K562 (cell line): ENCODE measurements at regions not wholly inside any gene's neighbourhood (a gene's known extent, or its start where the extent isn't known, plus 50 kb on each side); places are given as distances from the start of the nearest gene placed in this dataset.

ENCODE experiments used
- ATAC-seq: fragments of 200-7000 bp; cut with Tn5 transposase; 3 replicates; pipeline ENCODE4 v1.9.1; 2020; ENCODE audit warnings: moderate library complexity
- BruUV-seq: library from RNA; stranded (reverse); fragments of 400-500 nt; replicated peaks from 2 replicates; lab custom pipeline; 2021; lab: Mats Ljungman, UMichigan
- CTCF ChIA-PET: fragments of 300-600 bp; formaldehyde crosslinking; extraction: SDS; loops from one replicate; lab custom pipeline; 2021; ENCODE audit warnings: low intra/inter-chr PET ratio; lab: Yijun Ruan, JAX
- POLR2A ChIA-PET: fragments of 300-600, 350-650 bp; sonication (Branson Sonifier 250); formaldehyde crosslinking; extraction: SDS; loops from one replicate; lab custom pipeline; 2021; ENCODE audit warnings: antibody characterized with exemption, inconsistent platforms; lab: Yijun Ruan, JAX
- DNase-seq, 4 experiments: peaks; one replicate each; pipeline versions ENCODE4 v3.0.0 to v3.0.0-alpha.2; 2011 to 2018; ENCODE audit warnings: low spot score in 3 of 4, mixed read lengths in 3 of 4; ENCODE audit errors: extremely low read depth in 1 of 4
- FAIRE-seq: peaks from 2 replicates; lab custom pipeline; 2011; peaks lifted over from hg19 to GRCh38; lab: Jason Lieb, UNC
- H2AFZ ChIP-seq: 2 replicates; pipeline ENCODE4 v1.6.0; 2011; ENCODE audit warnings: low read depth, low read length, control low read depth, inconsistent platforms
- H3K27ac ChIP-seq: fragments of 200-600 bp; 3 replicates; pipeline ENCODE4 v1.8.0; 2011; ENCODE audit warnings: low read depth, mild to moderate bottlenecking, control low read depth, inconsistent platforms, low read length, moderate library complexity, mixed read lengths; ENCODE audit errors: extremely low read depth
- H3K27me3 ChIP-seq, 2 experiments: fragments of 300-600 bp in 1 of 2; 2 replicates in 1 of 2; 3 replicates in 1 of 2; pipeline versions ENCODE4 v1.6.0 to v1.8.0; 2011; ENCODE audit warnings: inconsistent platforms in 2 of 2, low read length in 2 of 2, mild to moderate bottlenecking in 1 of 2, mixed read lengths in 1 of 2, moderate library complexity in 1 of 2; ENCODE audit not compliant: control insufficient read depth in 2 of 2, insufficient read depth in 2 of 2
- H3K36me3 ChIP-seq: fragments of 300-600 bp; 3 replicates; pipeline ENCODE4 v1.8.0; 2011; ENCODE audit warnings: mild to moderate bottlenecking, low read length, inconsistent platforms; ENCODE audit not compliant: control insufficient read depth, insufficient read depth
- H3K4me1 ChIP-seq, 2 experiments: fragments of 200-600 bp in 1 of 2; replicated peaks in 1 of 2; 2 replicates in 1 of 2; 3 replicates in 1 of 2; pipeline versions ENCODE4 v1.5.1 to v1.8.0; 2011; ENCODE audit warnings: inconsistent platforms in 2 of 2, low read length in 2 of 2, mild to moderate bottlenecking in 1 of 2, mixed read lengths in 1 of 2, moderate library complexity in 1 of 2; ENCODE audit not compliant: control insufficient read depth in 2 of 2, insufficient read depth in 2 of 2
- H3K4me2 ChIP-seq: 2 replicates; pipeline ENCODE4 v1.6.1; 2011; ENCODE audit warnings: low read length, control low read depth, inconsistent platforms, mixed read lengths; ENCODE audit not compliant: insufficient read depth
- H3K4me3 ChIP-seq: fragments of 200-600 bp; sonication (generic), shearing (Covaris generic); 2 replicates; pipeline ENCODE4 v1.5.1; 2016; ENCODE audit warnings: control low read depth, inconsistent platforms
- H3K79me2 ChIP-seq: fragments of 200-600 bp; 3 replicates; pipeline ENCODE4 v1.8.0; 2011; ENCODE audit warnings: low read length, inconsistent platforms; ENCODE audit not compliant: control insufficient read depth, insufficient read depth
- H3K9ac ChIP-seq, 2 experiments: 2 replicates each; pipeline versions ENCODE4 v1.6.0 to v1.6.1; 2011; ENCODE audit warnings: low read depth in 2 of 2, low read length in 2 of 2, control low read depth in 1 of 2, inconsistent platforms in 1 of 2, mild to moderate bottlenecking in 1 of 2, mixed read lengths in 1 of 2; ENCODE audit not compliant: insufficient read depth in 1 of 2
- H3K9me1 ChIP-seq: one replicate; pipeline ENCODE4 v1.6.0; 2011; ENCODE audit warnings: inconsistent platforms, mild to moderate bottlenecking, low read length, moderate library complexity; ENCODE audit not compliant: control insufficient read depth, insufficient read depth
- H3K9me3 ChIP-seq: replicated peaks from 2 replicates; pipeline ENCODE4 v1.5.1; 2011; ENCODE audit warnings: low read depth, low read length, inconsistent platforms; ENCODE audit not compliant: control insufficient read depth, insufficient read depth
- H4K20me1 ChIP-seq: replicated peaks from 2 replicates; pipeline ENCODE4 v1.6.1; 2011; ENCODE audit warnings: low read length, inconsistent platforms, mixed read lengths; ENCODE audit not compliant: control insufficient read depth, insufficient read depth
- BHLHE40 ChIP-seq: IDR thresholded peaks from 2 replicates; pipeline ENCODE4 v1.6.1; 2011; ENCODE audit warnings: low read length, improper control_type of control experiment
- CBX3 ChIP-seq, 2 experiments: IDR thresholded peaks; 1 replicate in 1 of 2; 2 replicates in 1 of 2; pipeline ENCODE4 v1.6.1; 2012; ENCODE audit warnings: inconsistent platforms in 2 of 2, low read length in 2 of 2, borderline replicate concordance in 1 of 2, control low read depth in 1 of 2
- CCNT2 ChIP-seq: IDR thresholded peaks from 2 replicates; pipeline ENCODE4 v1.6.1; 2011; ENCODE audit warnings: borderline replicate concordance, low read depth, mild to moderate bottlenecking, moderate library complexity, mixed read lengths, low read length; ENCODE audit not compliant: insufficient read length; ENCODE audit errors: extremely low read depth
- DACH1 ChIP-seq: fragments of 450-650 bp; IDR thresholded peaks from 2 replicates; pipeline ENCODE4 v1.6.1; 2018; ENCODE audit not compliant: partially characterized antibody
- E2F3 ChIP-seq: fragments of 250-450 bp; sonication (Bioruptor Pico); IDR thresholded peaks from 2 replicates; pipeline ENCODE4 v1.4.0; 2020; ENCODE audit warnings: mild to moderate bottlenecking
- GTF3C2 ChIP-seq: IDR thresholded peaks from 3 replicates; pipeline ENCODE4 v1.6.1; 2011; ENCODE audit warnings: borderline replicate concordance, mild to moderate bottlenecking, moderate library complexity; ENCODE audit not compliant: insufficient read length; ENCODE audit errors: extremely low read depth
- RAD21 ChIP-seq, 2 experiments: fragments of 250-450 bp in 1 of 2; fragments of 450-650 bp in 1 of 2; sonication (Bioruptor Pico) in 1 of 2; formaldehyde crosslinking in 1 of 2; IDR thresholded peaks in 1 of 2; conservative IDR thresholded peaks in 1 of 2; 2 replicates each; pipeline versions ENCODE4 v1.4.0 to v1.8.0; 2020 to 2022; ENCODE audit warnings: mild to moderate bottlenecking in 2 of 2, moderate library complexity in 1 of 2
- RFX1 ChIP-seq: fragments of 450-650 bp; IDR thresholded peaks from 2 replicates; pipeline ENCODE4 v1.6.1; 2016; ENCODE audit warnings: mild to moderate bottlenecking, moderate library complexity
- STAG1 ChIP-seq: sonication (generic); formaldehyde crosslinking; IDR thresholded peaks from 2 replicates; pipeline ENCODE4 v1.5.0; 2020; ENCODE audit warnings: missing genetic modification reagents, borderline replicate concordance
- TCF7 ChIP-seq: sonication (generic); IDR thresholded peaks from 2 replicates; pipeline ENCODE4 v1.6.1; 2016; ENCODE audit warnings: antibody characterized with exemption, borderline replicate concordance
- TRIM24 ChIP-seq, 2 experiments: fragments of 450-650 bp; IDR thresholded peaks; 2 replicates each; pipeline ENCODE4 v1.6.1; 2016
- ZNF274 ChIP-seq: IDR thresholded peaks from 2 replicates; pipeline ENCODE4 v1.6.1; 2011; ENCODE audit warnings: low read depth, mild to moderate bottlenecking, low read length, moderate library complexity, borderline replicate concordance
- ZNF41 ChIP-seq: fragments of 250-450 bp; sonication (Bioruptor Pico); conservative IDR thresholded peaks from 2 replicates; pipeline ENCODE4 v1.4.0; 2020; ENCODE audit warnings: mild to moderate bottlenecking
- ZNF780A ChIP-seq: fragments of 250-450 bp; sonication (Bioruptor Pico); IDR thresholded peaks from 2 replicates; pipeline ENCODE4 v1.5.0; 2021; ENCODE audit warnings: mild to moderate bottlenecking
- WGBS: fragments of 100-300 bp; shearing (Covaris generic); methylation state at CpG from one replicate; pipeline ENCODE4 v1.1.6; 2016; ENCODE audit warnings: low coverage, mixed read lengths; ENCODE audit not compliant: insufficient coverage; ENCODE audit errors: missing lambda C conversion rate; 5-methylcytosine and 5-hydroxymethylcytosine counted together
- in situ Hi-C: fragments of 300-500 bp; cut with MboI; formaldehyde crosslinking; loops from 4 replicates; pipeline ENCODE4 v1.15.0; 2018; ENCODE audit warnings: inconsistent platforms, mixed read lengths
- intact Hi-C: fragments of 100-400 bp; cut with micrococcal nuclease; formaldehyde crosslinking; loops from 2 replicates; pipeline ENCODE4 v1.14.2; 2022
- TF ChIP-seq, protein P1 (sequence below): sonication (generic); formaldehyde crosslinking; IDR thresholded peaks from 2 replicates; pipeline ENCODE4 v1.8.1; 2023; ENCODE audit warnings: mild to moderate bottlenecking, missing genetic modification reagents
- TF ChIP-seq, protein P2 (sequence below), 2 experiments: fragments of 150-350 bp in 1 of 2; IDR thresholded peaks; 2 replicates each; pipeline ENCODE4 v1.6.1; 2012 to 2016; ENCODE audit warnings: low read depth in 2 of 2, low read length in 2 of 2, mild to moderate bottlenecking in 1 of 2, moderate library complexity in 1 of 2

- no peak for ATAC-seq
- no peaks in the 10 kb centered on the region for H3K4me1 ChIP-seq
- intact Hi-C loops, result no loop called here
- no TSS peak for BruUV-seq
- no peak for FAIRE-seq
- no peaks in the 10 kb centered on the region for H3K9me3 ChIP-seq
- H3K9ac ChIP-seq, result no peak overlapping the region
- no peak overlapping the region for H3K4me2 ChIP-seq
- no peaks in the 10 kb centered on the region for H3K9me1 ChIP-seq
- H3K79me2 ChIP-seq, result no peaks in the 10 kb centered on the region
- H4K20me1 ChIP-seq, result no peaks in the 10 kb centered on the region
- no peak overlapping the region for H3K4me3 ChIP-seq
- no peaks in the 10 kb centered on the region for H3K36me3 ChIP-seq
- 0% methylated on average over 5 of the region's 5 CpGs for whole genome bisulfite sequencing
- no peak overlapping the region for H2AFZ ChIP-seq
- ChIA-PET POLR2A (no interaction called here), CTCF (no interaction called here)
- no peak overlapping the region for H3K27ac ChIP-seq
- no peaks in the 10 kb centered on the region for H3K27me3 ChIP-seq
- in situ Hi-C loops, result no loop called here
- no peak for DNase-seq
- TF ChIP-seq, protein P1, sequence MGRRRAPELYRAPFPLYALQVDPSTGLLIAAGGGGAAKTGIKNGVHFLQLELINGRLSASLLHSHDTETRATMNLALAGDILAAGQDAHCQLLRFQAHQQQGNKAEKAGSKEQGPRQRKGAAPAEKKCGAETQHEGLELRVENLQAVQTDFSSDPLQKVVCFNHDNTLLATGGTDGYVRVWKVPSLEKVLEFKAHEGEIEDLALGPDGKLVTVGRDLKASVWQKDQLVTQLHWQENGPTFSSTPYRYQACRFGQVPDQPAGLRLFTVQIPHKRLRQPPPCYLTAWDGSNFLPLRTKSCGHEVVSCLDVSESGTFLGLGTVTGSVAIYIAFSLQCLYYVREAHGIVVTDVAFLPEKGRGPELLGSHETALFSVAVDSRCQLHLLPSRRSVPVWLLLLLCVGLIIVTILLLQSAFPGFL (CRISPR knock-in tag), result no peak
- TF ChIP-seq ZNF780A (no peak), GTF3C2 (no peak), RAD21 (CRISPR knock-in tag; conservative IDR thresholded peaks at IDR 0.05 in 1 of 2, IDR thresholded peaks at IDR 0.05 in 1 of 2) (no peak), DACH1 (no peak), CBX3 (IDR thresholded peaks at IDR 0.05; ENCODE audit: borderline replicate concordance in 1 of 2, low read length in 2 of 2) (no peak), TRIM24 (IDR thresholded peaks at IDR 0.05) (no peak), E2F3 (no peak), CCNT2 (no peak), ZNF274 (no peak), RFX1 (no peak), BHLHE40 (no peak), TCF7 (no peak), ZNF41 (no peak), STAG1 (CRISPR knock-in tag) (no peak)
- TF ChIP-seq, protein P2, sequence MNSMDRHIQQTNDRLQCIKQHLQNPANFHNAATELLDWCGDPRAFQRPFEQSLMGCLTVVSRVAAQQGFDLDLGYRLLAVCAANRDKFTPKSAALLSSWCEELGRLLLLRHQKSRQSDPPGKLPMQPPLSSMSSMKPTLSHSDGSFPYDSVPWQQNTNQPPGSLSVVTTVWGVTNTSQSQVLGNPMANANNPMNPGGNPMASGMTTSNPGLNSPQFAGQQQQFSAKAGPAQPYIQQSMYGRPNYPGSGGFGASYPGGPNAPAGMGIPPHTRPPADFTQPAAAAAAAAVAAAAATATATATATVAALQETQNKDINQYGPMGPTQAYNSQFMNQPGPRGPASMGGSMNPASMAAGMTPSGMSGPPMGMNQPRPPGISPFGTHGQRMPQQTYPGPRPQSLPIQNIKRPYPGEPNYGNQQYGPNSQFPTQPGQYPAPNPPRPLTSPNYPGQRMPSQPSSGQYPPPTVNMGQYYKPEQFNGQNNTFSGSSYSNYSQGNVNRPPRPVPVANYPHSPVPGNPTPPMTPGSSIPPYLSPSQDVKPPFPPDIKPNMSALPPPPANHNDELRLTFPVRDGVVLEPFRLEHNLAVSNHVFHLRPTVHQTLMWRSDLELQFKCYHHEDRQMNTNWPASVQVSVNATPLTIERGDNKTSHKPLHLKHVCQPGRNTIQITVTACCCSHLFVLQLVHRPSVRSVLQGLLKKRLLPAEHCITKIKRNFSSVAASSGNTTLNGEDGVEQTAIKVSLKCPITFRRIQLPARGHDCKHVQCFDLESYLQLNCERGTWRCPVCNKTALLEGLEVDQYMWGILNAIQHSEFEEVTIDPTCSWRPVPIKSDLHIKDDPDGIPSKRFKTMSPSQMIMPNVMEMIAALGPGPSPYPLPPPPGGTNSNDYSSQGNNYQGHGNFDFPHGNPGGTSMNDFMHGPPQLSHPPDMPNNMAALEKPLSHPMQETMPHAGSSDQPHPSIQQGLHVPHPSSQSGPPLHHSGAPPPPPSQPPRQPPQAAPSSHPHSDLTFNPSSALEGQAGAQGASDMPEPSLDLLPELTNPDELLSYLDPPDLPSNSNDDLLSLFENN (IDR thresholded peaks at IDR 0.05; ENCODE audit: low read depth in 2 of 2, low read length in 2 of 2), result no peak
Measured at GRCh38 chr7:31457551-31457950, 56.3 kb upstream of the ITPRID1 start.
